ENCODE measurements at regions not wholly inside any gene's neighbourhood (a gene's known extent, or its start where the extent isn't known, plus 50 kb on each side); places are given as distances from the start of the nearest gene placed in this dataset.
"Not testable (repeated sequence)": the region's sequence is repeated elsewhere in the genome, so short reads cannot be mapped to it uniquely, and the experiment has no call there.

- no peak for DNase-seq
These were observed 113.8 kb upstream of the PPP2R3B start for GRCh38 chrX:500481-501010.

GRCh38 chrX:506341-506740 lies 119.6 kb upstream of the PPP2R3B start:
- no peak for DNase-seq

- DNase-seq, result no peak
These were observed 121.5 kb upstream of the PPP2R3B start for GRCh38 chrX:508163-508562.

- not testable (repeated sequence) for DNase-seq
These were observed 121.8 kb upstream of the SHOX start for GRCh38 chrX:508821-509220.

- not testable (repeated sequence) for DNase-seq
These were observed 119.5 kb upstream of the SHOX start for GRCh38 chrX:511089-511488.

GRCh38 chrX:518319-518718 lies 112.3 kb upstream of the SHOX start:
- DNase-seq, result no peak

GRCh38 chrX:519741-520140 lies 110.8 kb upstream of the SHOX start:
- no peak for DNase-seq

GRCh38 chrX:522456-522855 lies 108.1 kb upstream of the SHOX start:
- no peak for DNase-seq

- no peak for DNase-seq
These were observed 105.5 kb upstream of the SHOX start for GRCh38 chrX:525134-525533.

- no peak for DNase-seq
These were observed 104.0 kb upstream of the SHOX start for GRCh38 chrX:526295-527224.

- DNase-seq, result no peak
These were observed 99.6 kb upstream of the SHOX start for GRCh38 chrX:530726-531610.

GRCh38 chrX:531611-531936 lies 99.0 kb upstream of the SHOX start:
- DNase-seq, result no peak

GRCh38 chrX:534804-535203 lies 95.8 kb upstream of the SHOX start:
- no peak for DNase-seq

- DNase-seq, result no peak
These were observed 94.0 kb upstream of the SHOX start for GRCh38 chrX:536616-537015.

- peak; percentile 37 for DNase-seq
These were observed 93.4 kb upstream of the SHOX start for GRCh38 chrX:537151-537550.

GRCh38 chrX:538311-538710 lies 92.3 kb upstream of the SHOX start:
- no peak for DNase-seq

GRCh38 chrX:541006-541405 lies 89.6 kb upstream of the SHOX start:
- DNase-seq, result not testable (repeated sequence)

GRCh38 chrX:542179-542578 lies 88.4 kb upstream of the SHOX start:
- DNase-seq, result no peak

- DNase-seq, result peak; percentile 38
These were observed 85.1 kb upstream of the SHOX start for GRCh38 chrX:545452-545885.

GRCh38 chrX:550514-550913 lies 80.1 kb upstream of the SHOX start:
- no peak for DNase-seq

- no peak for DNase-seq
These were observed 79.3 kb upstream of the SHOX start for GRCh38 chrX:551306-551705.

- DNase-seq, result no peak
These were observed 78.1 kb upstream of the SHOX start for GRCh38 chrX:552496-552895.

- no peak for DNase-seq
These were observed 76.3 kb upstream of the SHOX start for GRCh38 chrX:554271-554670.
